Activated CD8-positive, alpha-beta memory T cell treated with anti-CD3 and anti-CD28 coated beads, Interleukin-2, amount 50 U/mL, for 4 hours (primary cell): ENCODE measurements at regions not wholly inside any gene's neighbourhood (a gene's known extent, or its start where the extent isn't known, plus 50 kb on each side); places are given as distances from the start of the nearest gene placed in this dataset.
"Not testable (repeated sequence)": the region's sequence is repeated elsewhere in the genome, so short reads cannot be mapped to it uniquely, and the experiment has no call there.

Experiments used
- DNase-seq: peaks from one replicate; pipeline ENCODE4 v3.0.0-alpha.2; 2020

DNA sequence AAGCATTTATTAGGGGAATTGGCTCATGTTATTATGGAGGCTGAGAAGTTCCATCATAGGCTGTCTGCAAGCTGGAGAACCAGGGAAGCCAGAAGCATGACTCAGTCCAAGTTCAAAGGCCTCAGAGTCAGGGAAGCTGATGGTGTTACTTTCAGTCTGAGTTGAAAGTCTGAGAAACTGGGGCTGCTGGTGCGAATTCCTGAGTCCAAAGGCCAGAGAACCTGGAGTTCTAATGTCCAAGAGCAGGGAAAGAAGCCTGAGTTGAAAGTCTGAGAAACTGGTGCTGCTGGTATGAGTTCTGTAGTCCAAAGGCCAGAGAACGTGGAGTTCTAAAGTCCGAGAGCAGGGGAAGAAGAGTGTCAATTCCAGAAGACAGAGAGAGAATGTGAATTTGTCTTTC is 641.1 kb downstream of the ISL1 start:
- DNase-seq: no peak

DNA sequence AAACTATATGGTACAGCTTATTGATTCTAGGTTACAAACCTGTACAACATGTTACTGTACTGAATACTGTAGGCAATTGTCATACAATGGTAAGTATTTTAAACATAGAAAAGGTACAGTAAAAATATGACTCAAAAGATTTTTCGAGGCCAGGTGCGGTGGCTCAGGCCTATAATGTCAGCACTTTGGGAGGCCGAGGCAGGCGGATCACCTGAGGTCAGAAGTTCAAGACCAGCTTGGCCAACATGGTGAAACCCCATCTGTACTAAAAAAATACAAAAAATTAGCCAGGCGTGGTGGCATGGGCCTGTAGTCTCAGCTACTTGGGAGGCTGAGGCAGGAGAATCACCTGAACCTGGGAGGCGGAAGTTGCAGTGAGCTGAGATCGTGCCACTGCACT is 646.6 kb downstream of the ISL1 start:
- not testable (repeated sequence) for DNase-seq

DNA sequence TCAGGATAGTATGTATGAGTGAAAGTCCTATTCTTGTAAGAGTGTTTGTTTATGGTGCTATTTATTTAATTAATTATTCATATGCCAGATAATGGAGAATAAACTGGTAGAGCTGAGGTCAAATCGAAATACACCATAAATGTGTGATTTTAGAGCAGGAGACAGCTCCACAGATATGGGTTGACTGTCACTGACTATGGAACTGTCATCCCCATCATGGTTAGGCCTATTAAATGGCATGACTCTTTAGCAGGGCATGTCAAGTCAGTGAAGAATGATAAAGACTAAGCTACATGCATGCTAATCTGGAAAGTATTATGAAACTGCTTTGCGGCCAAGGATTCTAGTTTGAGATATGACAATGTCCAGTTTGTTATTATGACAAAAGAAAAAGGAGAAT is 658.6 kb downstream of the ISL1 start:
- DNase-seq: no peak

DNA sequence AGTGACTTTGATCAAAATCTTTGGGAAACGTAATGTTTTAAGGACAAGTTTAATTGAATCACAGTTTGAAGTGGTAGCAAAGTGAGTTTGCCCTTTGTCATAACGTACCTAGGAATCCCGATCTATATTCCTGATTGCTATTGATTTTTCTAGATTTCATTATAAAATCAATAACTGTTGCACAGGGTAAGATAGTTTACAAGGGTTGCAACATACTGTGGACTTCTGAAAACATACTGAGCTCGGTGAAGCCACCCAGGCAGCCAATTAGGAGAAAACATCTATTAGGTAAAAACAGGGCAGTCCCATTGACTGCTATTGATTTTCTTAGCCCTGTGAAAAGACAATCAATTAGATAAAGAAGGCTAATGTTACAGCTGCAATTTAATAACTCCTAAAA is 659.9 kb downstream of the ISL1 start:
- no peak for DNase-seq

DNA sequence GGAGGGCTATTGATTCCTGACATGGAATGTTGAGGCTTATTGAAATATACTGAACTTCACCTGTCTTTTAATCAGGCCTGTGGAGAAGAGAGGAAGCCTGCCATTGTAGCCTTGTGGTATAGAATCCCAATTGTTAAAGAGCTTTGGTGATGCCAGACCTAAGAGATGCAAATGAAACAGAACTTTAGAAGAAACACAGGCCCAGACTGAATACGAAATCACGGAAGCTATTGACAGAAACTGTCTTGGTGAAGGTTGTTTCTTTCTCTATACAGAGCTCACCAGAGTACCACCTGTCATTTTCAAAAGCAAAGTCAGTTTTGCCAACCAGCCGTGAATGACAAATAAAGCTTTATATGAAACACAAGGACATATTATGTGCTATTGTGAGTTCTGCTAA is 660.3 kb downstream of the ISL1 start:
- no peak for DNase-seq

DNA sequence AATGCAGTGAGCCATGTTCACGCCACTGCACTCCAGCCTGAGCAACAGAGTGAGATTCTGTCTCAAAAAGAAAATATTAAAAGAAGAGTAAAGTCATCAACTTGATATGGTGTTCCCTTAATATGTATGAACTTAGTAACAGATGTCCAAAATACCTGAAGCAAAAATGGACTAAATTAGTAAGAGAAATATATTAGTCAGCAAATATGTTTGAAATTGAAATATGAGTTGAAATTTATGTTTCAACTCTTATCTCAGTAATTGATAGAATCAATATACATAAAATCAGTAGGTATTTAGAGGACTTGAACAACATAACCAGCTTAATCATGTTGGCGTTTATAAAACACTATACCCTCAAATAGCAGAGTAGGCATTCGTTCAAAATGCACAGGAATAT is 668.5 kb downstream of the ISL1 start:
- DNase-seq: no peak

DNA sequence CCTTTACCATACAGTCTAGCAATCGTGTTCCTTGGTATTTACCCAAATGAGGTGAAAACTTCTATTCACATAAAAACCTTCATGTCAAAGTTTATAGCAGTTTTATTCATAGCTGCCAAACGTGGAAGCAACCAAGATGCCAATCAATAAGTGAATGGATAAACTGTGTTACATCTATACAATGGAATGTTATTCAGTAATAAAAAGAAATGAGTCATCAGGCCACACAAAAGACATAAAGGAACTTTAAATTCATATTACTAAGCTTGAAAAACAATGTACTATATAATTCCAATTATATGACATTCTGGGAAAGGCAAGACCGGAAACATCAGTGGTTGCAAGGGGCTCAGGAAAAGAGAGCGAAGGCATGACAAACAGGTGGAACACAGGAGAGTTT is 679.9 kb downstream of the ISL1 start:
- DNase-seq: no peak

DNA sequence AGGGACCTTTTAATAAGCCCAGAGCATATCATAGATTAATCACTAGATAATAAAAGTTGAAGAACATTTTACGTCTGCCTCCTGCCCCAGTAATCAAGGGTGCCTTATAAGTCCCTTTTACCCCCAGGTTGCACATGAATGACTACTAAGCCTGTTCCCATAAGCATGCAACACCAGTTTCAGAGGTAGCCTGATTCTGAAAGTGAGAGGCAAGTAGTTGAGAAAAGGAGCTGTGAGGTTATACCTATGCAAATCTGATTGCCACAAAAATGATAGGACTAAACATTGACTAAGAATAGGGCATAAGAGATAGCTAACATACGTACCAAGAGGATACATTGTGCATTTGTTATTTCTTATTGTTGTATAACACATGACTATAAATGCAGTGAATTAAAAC is 681.9 kb downstream of the ISL1 start:
- DNase-seq: no peak

DNA sequence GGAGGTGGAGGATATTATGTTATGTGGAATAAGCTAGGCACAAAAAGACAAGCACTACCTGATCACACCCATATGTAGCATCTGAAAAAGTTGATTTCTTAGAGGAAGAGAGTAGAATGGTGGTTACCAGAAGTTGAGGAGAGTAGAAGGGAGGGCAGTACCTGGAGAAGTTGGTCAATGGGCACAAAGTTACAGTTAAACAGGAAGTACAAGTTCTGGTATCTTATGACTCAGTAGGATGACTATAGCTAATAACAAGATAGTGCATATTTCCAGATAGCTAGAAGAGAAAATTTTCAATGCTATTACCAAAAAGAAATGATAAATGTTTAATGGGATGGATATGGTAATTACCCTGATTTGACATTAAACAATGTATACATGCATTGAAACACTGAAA is 686.7 kb downstream of the ISL1 start:
- DNase-seq: no peak

DNA sequence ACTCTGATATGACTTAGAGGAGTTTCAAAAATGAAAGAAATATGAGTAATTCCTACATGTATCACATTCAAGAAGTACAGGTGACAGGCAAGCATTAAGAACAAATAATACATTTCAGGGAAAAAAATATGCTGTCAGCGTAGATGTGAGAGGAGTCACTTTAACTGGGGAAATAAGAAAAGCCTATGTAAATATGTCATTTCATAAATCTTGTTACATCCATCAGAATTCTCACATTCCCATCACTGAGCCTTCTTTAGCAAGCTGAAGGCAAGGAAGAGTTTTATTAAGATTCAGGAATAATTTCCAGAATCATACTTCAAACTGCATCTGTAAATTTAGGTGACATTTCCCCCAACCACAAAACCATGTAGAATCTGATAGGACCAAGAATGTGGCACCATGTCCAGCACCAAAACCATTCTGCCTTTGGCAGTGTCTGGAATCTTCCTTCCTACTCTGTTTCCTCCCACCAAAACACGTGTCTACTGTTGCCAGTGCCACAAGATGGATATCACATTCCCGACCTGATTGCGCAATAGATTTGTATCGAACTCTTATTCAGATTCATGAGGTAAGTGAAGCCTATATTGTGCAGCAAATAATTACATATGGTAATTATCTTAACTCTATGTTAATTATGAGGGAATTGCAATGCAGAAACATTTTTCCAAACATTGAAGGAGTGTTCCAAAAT is 690.9 kb downstream of the ISL1 start:
- DNase-seq: no peak

DNA sequence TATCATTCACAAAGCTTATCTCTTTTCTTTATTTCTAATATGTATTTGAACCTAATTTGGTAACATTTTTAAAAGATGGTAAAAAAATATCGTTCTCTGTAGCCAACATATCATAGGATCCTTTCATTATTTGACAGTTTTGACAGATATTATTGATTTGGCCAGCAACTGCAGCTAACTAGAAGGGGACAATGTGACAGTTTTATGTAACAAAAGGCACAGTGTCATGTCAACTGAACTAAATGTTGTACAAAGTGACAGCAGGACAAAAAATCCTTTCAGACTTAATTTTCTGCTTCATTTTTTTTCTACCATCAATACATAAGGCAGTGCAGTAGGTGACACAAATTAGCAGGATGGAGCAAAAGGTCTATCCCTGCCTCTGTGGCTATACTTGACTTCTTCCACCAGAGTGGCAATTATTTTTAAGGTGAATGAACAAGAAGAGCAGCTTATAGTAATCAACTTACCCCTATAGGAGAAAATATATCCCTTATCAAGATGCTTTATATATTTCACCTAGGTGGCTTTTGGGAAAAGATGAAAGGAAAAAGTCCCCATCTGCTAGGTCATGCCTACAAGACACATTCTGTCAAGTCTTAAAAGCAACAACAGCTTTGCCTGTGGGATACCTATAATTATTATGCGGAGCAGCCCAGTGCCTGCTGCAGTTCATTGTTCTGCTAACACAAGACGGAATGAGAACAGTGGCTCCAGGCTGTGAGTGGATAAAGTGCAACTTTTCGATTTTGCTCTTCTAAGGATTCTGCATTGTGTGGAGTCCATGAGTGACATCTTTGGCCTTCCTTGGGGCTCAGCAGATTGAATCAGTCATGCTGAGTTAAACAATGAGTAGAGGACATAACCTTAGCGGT is 694.9 kb downstream of the ISL1 start:
- DNase-seq: no peak

DNA sequence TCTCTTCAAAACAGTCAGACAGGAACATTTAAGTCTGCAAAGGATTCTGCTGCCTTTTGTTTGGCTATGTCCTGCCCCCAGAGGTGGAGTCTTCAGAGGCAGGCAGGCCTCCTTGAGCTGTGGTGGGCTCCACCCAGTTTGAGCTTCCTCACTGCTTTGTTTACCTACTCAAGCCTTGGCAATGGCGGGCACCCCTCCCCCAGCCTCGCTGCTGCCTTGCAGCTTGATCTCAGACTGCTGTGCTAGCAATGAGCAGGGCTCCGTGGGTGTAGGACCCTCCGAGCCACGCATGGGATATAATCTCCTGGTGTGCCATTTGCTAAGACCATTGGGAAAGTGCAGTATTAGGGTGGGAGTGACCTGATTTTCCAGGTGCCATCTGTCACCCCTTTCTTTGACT is 685.4 kb upstream of the ITGA1 start:
- DNase-seq: peak; percentile 9

DNA sequence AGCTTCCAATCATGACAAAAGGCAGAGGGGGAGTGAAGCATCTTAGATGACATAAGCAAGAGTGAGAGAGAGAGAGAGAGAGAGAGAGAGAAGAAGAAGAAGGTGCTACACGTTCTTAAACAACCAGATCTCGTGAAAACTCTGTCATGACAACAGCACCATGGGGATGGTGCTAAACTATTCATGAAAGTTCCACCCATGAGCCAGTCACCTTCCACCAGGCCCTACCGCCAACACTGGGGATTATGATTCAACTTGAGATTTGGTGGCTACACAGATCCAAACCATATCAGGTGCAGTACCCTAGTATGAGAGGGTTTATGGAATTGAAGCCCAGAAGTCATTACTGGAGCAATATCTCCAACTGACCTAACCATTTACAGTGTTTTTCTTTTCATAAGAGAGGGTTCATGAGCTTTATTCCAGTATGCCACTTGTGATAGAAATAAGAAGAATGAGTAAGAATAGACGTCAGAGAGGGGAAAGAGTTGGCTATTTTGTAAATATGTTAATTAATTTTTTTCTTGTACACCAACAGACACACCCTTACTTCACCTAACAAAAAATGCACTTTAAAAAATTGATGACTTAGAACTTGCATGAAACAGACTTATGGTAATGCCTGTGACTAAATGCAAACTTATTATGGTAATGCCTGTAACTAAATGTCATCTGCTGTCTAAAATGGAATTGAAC is 680.4 kb upstream of the ITGA1 start:
- no peak for DNase-seq

DNA sequence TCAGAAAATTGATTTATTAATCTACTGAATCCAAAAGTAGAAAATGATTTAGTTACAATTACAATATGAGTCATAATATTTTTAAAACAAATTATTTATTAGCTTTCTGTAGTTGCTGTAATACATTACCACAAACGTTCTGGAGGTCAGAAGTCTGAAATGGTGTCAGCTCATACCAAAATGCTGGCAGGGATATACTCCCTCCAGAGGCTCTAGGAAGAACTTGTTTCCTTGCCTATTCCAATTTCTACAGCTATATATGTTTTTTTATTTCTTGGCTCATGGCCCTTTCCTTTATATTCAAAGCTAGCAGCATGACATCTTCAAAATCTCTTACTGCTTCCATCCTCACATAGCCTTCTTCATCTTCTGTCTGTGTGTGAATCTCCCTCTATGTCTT is 667.9 kb upstream of the ITGA1 start:
- no peak for DNase-seq

DNA sequence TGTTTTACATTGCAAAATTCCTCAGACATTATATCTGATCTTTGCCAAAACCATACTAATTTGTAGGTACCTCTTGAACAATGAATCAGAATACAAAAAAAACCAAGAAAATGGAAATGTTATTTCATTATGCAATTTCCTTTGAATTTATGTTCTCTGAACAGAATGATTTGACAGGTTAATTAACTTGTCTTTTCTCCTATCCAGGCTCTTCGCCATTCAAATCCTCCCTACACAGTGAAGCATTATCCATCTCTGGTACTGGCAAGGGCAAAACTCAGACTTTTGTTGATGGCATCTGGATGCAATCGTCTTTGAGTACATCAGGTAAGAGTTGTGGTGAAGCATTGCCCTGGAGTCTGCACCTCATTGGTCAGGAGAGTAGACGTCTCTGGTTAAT is 655.7 kb upstream of the ITGA1 start:
- no peak for DNase-seq

DNA sequence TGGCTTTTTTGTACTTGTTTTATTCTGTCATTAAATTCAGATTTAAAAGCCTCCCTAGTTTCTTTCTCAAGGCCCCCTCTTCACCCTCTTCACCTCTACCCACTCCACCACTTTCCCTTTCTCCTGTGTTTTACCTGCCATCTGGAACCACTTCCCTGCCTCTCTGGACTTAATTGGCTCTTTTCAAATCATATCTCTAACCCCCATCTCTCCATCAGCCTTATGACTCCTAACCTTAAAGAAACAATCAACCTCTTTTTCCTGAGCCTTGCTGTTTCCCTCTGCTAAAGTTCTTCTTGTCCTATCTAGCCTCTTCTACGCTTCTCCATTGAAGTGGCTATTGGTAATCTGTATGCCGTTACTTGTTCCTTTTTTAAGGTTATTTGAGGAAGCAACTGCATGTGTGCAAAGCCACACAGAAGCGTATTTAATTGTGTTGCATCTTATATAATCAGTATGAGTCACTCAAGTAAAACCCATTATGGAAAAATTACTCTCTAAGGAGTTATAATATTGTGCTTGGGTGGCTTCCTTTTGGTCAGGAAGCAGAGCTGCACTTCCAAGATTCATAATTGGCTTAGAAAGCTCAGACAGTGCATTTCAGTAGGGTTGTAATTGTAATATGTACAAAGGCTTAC is 653.6 kb upstream of the ITGA1 start:
- no peak for DNase-seq

DNA sequence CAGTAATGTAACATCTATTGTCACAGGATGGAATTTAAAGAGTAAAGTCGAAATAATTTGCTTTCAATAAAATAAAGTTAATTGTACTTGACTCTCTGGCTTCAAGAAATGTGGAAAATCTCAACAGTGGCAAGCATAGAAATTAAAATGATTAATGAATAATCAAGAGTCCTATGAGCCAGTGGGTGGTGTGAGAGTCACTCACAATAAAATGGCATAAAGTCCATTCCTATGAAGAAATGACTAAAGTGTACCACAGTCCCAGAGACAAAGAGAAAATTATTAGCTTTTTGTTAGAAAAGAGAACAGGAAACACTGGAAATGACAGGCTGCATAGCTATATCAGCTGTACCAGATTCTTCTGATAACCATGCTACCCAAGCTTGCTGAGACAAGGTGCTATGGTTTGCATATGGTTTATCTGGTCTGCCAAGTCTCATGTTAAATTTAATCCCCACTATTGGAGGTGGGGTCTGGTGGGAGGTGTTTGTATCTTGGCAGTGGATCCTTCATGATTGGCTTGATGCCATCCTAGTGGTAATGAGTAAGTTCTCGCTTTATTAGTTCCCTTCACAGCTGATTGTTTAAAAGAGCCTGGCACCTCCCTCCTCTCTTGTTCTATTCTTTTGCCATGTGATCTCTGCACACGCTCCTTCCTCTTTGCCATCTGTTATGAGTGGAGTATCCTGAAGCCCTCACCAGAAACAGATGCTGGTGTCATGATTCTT is 647.7 kb upstream of the ITGA1 start:
- no peak for DNase-seq

DNA sequence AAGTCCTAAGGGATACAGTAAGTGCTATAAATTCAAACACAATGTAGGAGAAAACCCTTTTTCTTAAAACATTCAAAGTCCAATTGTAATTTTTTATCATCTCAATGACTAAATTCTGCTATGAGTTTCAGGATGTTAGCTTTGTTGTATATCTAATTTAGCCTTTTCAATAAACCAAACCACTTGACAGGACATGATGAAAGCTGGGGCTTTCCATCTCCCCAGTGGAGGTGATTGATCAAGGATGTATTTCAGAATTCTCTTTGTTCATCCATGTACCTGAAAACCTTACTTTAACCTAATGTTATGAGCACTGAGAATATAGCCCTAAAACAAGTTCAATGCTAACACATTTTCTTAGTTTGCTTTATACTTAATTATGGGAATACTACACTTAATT is 639.0 kb upstream of the ITGA1 start:
- no peak for DNase-seq

DNA sequence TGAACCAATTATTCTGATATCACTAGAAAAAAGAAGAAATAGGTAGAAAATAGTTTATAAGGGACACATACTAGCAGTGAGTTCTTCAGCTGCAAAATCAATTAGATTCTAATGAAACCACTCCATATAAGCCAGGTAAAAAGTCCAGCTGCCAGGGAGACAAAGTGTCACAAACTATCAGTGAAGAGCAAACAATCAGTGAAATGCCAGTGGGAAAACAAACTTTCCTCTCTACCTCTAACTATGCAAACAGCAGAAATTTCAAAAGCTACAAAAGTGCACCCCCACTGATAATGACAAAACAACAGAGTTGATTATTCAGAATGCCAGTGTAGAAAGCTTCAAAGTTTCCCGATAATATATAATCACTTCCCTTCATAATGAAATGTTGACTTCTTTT is 637.2 kb upstream of the ITGA1 start:
- no peak for DNase-seq

DNA sequence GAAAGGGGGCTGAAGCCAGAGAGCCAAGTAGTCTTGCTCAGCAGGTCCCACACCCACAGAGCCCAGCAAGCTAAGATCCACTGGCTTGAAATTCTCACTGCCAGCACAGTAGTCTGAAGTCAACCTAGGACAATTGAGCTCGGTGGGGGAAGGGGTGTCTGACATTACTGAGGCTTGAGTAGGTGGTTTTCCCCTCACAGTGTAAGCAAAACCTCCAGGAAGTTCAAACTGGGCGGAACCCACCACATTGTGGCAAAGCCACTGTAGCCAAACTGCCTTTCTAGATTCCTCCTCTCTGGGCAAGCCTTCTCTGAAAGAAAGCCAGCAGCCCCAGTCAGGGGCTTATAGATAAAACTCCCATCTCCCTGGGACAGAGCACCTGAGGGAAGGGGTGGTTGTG is 630.9 kb upstream of the ITGA1 start:
- DNase-seq: not testable (repeated sequence)

DNA sequence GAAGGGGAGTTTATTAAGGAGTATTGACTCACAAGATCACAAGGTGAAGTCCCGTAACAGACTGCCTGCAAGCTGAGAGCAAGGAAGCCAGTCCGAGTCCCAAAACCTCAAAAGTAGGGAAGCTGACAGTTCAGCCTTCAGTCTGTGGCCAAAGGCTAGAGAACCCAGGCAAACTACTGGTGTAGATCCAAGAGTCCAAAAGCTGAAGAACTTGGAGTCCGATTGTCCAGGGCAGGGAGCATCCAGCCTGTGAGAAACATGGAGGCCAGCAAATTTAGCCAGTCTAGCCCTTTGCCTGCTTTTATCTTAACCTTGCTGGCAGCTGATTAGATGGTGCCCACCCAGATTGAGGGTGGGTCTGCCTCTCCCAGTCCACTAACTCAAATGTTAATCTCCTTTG is 621.9 kb upstream of the ITGA1 start:
- not testable (repeated sequence) for DNase-seq

DNA sequence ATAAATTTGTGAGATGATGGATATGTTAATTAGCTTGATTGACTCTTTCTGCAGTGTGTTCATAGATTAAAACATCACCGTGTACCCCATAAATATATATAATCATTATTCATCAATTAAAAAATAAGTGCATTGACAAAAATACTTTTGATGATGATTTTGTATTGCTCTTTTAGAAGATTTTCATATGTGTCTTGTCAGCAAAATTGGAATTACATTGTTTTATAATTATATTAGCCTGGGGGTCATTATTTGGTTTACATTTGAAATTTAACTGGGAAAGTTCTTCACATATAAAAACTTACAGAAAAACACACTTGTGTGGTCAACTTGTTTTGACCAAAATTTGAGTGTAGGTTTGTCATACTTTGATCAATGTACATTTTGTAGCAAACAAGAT is 614.6 kb upstream of the ITGA1 start:
- no peak for DNase-seq

DNA sequence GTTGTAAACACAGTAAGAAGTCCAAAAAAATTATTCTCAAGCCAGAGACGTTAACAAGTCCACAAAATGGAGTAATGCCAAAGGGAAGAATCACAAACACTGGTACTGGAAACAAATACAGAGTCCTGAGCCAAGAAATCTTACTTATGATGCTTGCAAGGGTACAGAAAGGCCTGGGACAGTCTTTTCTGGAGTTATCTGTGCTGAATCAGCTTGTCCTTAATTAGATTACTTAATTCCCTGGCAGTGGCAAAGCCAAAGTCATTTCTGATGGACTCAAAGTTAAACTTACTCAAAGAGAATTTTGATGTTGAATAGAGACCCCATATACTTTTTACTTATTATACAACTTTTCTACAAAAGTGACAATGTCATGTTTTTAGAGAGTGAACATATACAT is 610.5 kb upstream of the ITGA1 start:
- no peak for DNase-seq
